SK-N-SH treated with all-trans-retinoic acid at 6 μM for 48 hours (cell line): ENCODE measurements at regions not wholly inside any gene's neighbourhood (a gene's known extent, or its start where the extent isn't known, plus 50 kb on each side); places are given as distances from the start of the nearest gene placed in this dataset.
"Not testable (repeated sequence)": the region's sequence is repeated elsewhere in the genome, so short reads cannot be mapped to it uniquely, and the experiment has no call there.

ENCODE experiments used
- ATAC-seq: fragments of 200-7000 bp; cut with Tn5 transposase; 3 replicates; pipeline ENCODE4 v1.9.1; 2020; ENCODE audit warnings: mild to moderate bottlenecking, moderate library complexity
- BACH2 ChIP-seq: fragments of 250-450 bp; sonication (Bioruptor Pico); IDR thresholded peaks from 2 replicates; pipeline ENCODE4 v1.9.0; 2021; ENCODE audit warnings: mild to moderate bottlenecking, borderline replicate concordance
- CSDC2 ChIP-seq: fragments of 250-450 bp; sonication (Bioruptor Pico); IDR thresholded peaks from 2 replicates; pipeline ENCODE4 v1.5.0; 2020; ENCODE audit warnings: mild to moderate bottlenecking, moderate library complexity
- ESRRG ChIP-seq: fragments of 250-450 bp; sonication (Bioruptor Pico); IDR thresholded peaks from 2 replicates; pipeline ENCODE4 v1.6.1; 2021; ENCODE audit warnings: mild to moderate bottlenecking
- GLIS3 ChIP-seq: fragments of 250-450 bp; sonication (Bioruptor Pico); IDR thresholded peaks from 2 replicates; pipeline ENCODE4 v1.5.0; 2020; ENCODE audit warnings: mild to moderate bottlenecking, moderate library complexity
- ISL1 ChIP-seq: fragments of 250-450 bp; sonication (Bioruptor Pico); IDR thresholded peaks from 2 replicates; pipeline ENCODE4 v2.1.2; 2022; ENCODE audit warnings: mild to moderate bottlenecking, moderate library complexity
- OSR1 ChIP-seq: fragments of 250-450 bp; sonication (Bioruptor Pico); IDR thresholded peaks from 2 replicates; pipeline ENCODE4 v1.8.0; 2022; ENCODE audit warnings: moderate library complexity, mild to moderate bottlenecking, inconsistent platforms
- PPARA ChIP-seq: fragments of 250-450 bp; sonication (Bioruptor Pico); IDR thresholded peaks from 2 replicates; pipeline ENCODE4 v1.5.0; 2020; ENCODE audit warnings: mild to moderate bottlenecking, borderline replicate concordance
- RARB ChIP-seq: fragments of 250-450 bp; sonication (Bioruptor Pico); IDR thresholded peaks from 2 replicates; pipeline ENCODE4 v1.8.0; 2021; ENCODE audit warnings: mild to moderate bottlenecking, moderate library complexity
- SNAI2 ChIP-seq: fragments of 250-450 bp; sonication (Bioruptor Pico); IDR thresholded peaks from 2 replicates; pipeline ENCODE4 v1.5.0; 2020; ENCODE audit warnings: mild to moderate bottlenecking, moderate library complexity
- TCF4 ChIP-seq: fragments of 250-450 bp; sonication (Bioruptor Pico); IDR thresholded peaks from 2 replicates; pipeline ENCODE4 v1.8.0; 2021; ENCODE audit warnings: mild to moderate bottlenecking, moderate library complexity, borderline replicate concordance
- TOX ChIP-seq: fragments of 250-450 bp; sonication (Bioruptor Pico); IDR thresholded peaks from 2 replicates; pipeline ENCODE4 v1.8.0; 2021; ENCODE audit warnings: mild to moderate bottlenecking, moderate library complexity, borderline replicate concordance
- ZC3H10 ChIP-seq: fragments of 250-450 bp; sonication (Bioruptor Pico); IDR thresholded peaks from 2 replicates; pipeline ENCODE4 v1.5.1; 2021; ENCODE audit warnings: mild to moderate bottlenecking, moderate library complexity
- ZFP3 ChIP-seq: fragments of 250-450 bp; sonication (Bioruptor Pico); IDR thresholded peaks from 2 replicates; pipeline ENCODE4 v1.5.0; 2020; ENCODE audit warnings: mild to moderate bottlenecking, moderate library complexity
- ZFP30 ChIP-seq: fragments of 450-650 bp; formaldehyde crosslinking; IDR thresholded peaks from 2 replicates; pipeline ENCODE4 v1.5.0; 2022; ENCODE audit warnings: mild to moderate bottlenecking, moderate library complexity
- ZNF70 ChIP-seq: fragments of 450-650 bp; formaldehyde crosslinking; IDR thresholded peaks from 2 replicates; pipeline ENCODE4 v1.5.0; 2020; ENCODE audit warnings: mild to moderate bottlenecking, moderate library complexity
- ZNF8 ChIP-seq: fragments of 450-650 bp; formaldehyde crosslinking; IDR thresholded peaks from 2 replicates; pipeline ENCODE4 v1.5.0; 2020; ENCODE audit warnings: mild to moderate bottlenecking, moderate library complexity
- TF ChIP-seq, protein P1 (sequence below): fragments of 250-450 bp; sonication (Bioruptor Pico); IDR thresholded peaks from 2 replicates; pipeline ENCODE4 v1.8.0; 2021; ENCODE audit warnings: low read depth, mild to moderate bottlenecking, moderate library complexity, borderline replicate concordance
- TF ChIP-seq, protein P2 (sequence below): fragments of 250-450 bp; sonication (Bioruptor Pico); IDR thresholded peaks from 2 replicates; pipeline ENCODE4 v1.5.1; 2020; ENCODE audit warnings: low read depth, mild to moderate bottlenecking, moderate library complexity
- TF ChIP-seq, protein P3 (sequence below): fragments of 250-450 bp; sonication (Bioruptor Pico); IDR thresholded peaks from 2 replicates; pipeline ENCODE4 v1.5.0; 2020; ENCODE audit warnings: mild to moderate bottlenecking, moderate library complexity

DNA sequence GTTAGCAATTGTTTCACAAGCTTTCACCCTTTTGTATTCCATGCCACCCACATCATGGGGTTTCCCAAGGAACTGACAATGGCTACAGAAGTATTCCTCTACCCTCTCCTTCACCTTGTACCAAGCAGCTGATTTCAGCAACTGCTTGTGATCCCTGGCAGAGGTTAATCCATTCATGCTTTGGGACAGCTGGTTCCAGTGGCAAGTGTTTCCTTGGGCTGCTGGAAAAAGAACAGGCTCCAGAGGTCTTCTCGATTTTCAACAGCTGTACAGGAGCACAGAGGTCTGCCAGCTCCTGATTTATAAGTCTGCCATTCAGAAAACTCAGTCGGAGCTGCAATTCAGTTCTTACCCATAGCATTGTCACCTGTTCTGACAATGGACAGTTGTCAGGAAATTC is 239.2 kb upstream of the CWC22 start (continued):
- TF ChIP-seq SNAI2 (CRISPR knock-in tag) (no peak), TCF4 (CRISPR knock-in tag) (no peak), ZFP3 (CRISPR knock-in tag) (no peak), CSDC2 (CRISPR knock-in tag) (no peak)

DNA sequence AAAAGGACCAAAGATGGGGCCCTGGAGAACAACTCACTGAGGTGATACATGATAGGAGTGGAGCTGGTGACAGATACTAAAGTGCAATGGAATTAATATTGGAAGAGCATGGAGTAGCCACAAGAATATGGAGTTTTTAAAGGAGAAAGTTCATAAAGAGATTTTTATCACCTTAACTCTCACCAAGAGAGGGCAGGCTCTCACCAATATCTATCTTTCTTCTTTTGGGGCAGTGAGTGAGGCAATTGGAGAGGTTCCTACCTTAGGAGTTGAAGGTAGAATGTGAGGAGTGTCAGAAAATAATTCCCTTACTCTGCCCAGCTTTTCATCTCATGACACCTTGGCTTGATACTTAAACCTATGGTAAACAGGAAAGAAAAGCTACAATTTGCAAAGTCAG is 233.7 kb upstream of the CWC22 start:
- peak; percentile 43; the same call in 2 of the 3 replicates for ATAC-seq
- no peak for TF ChIP-seq PPARA (CRISPR knock-in tag)
- TF ChIP-seq, all 23 proteins: peak for 0

DNA sequence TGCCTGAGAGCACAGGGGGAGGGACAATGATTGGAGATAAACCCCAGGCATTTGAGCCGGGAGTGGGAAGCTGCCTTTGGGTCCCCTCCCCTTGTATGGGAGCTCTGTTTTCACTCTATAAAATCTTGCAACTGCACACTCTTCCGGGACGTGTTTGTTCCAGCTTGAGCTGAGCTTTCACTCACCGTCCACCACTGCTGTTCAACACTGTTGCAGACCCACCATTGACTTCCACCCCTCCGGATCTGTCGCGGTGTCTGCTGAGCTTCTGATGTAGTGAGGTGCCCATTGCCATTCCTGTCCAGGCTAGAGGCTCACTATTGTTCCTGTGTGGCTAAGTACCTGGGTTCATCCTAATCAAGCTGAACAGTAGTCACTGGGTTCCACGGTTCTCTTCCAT is 231.6 kb upstream of the CWC22 start:
- TF ChIP-seq PPARA (CRISPR knock-in tag) (no peak), ZFP30 (CRISPR knock-in tag) (no peak), RARB (CRISPR knock-in tag) (no peak), CSDC2 (CRISPR knock-in tag) (no peak), GLIS3 (no peak), SNAI2 (CRISPR knock-in tag) (no peak)
- no peak for ATAC-seq

DNA sequence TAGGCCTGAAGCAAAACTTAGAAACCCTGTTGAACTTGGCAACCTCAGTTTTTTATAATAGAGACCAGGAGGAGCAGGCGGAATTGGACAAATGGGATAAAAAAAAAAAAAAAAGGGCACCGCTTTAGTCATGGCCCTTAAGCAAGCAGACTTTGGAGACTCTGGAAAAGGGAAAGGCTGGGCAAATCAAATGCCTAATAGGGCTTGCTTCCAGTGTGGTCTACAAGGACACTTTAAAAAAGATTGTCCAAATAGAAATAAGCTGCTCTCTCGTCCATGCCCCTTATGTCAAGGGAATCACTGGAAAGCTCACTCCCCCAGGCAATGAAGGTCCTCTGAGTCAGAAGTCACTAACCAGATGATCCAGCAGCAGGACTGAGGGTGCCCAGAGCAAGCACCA is 229.0 kb upstream of the CWC22 start:
- not testable (repeated sequence) for ATAC-seq

DNA sequence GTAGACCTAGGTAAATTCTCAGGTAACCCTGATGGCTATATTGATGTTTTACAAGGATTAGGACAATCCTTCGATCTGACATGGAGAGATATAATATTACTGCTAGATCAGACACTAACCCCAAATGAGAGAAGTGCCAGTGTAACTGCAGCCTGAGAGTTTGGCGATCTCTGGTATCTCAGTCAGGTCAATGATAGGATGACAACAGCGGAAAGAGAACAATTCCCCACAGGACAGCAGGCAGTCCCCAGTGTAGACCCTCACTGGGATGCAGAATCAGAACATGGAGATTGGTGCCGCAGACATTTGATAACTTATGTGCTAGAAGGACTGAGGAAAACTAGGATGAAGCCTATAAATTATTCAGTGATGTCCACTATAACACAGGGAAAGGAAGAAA is 228.4 kb upstream of the CWC22 start:
- ATAC-seq: not testable (repeated sequence)

DNA sequence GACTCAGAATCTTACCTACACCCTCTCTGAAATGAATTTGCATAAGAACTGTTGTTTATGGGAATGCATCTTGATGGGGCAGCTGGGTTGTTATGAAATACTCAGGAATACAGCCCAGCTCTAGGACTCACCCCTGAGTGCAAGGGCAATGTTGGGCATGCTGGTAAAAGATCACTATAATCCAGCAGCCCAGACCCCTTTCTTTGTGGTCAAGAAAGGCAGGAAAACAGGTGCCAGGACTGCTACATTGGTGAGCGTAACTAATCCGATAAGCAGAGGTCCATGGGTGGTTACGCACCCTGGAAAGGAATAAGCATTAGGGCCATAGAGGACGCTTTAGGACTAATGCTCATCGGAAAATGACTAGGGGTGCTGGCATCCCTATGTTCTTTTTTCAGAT is 227.9 kb upstream of the CWC22 start:
- not testable (repeated sequence) for ATAC-seq

DNA sequence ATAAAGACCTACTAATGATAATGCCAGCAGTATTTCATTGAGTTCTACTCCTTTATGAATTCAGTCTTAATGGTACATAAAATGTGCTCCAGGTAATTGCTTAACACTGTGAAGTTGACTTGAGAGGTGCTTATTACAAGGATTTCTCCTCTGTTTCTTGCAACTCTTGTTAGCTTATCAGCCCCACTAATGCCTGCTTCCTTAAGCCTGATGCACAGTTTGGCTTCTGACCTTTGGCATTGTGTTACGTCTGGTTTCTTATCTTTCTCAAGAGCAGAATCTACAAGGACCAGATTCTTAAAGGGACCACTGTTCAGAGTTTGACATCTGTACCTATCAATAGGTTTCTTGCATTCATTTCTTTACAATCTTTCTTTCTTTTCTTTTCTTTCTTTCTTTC is 223.9 kb upstream of the CWC22 start:
- TF ChIP-seq RARB (CRISPR knock-in tag): no peak
- TF ChIP-seq, protein P1, sequence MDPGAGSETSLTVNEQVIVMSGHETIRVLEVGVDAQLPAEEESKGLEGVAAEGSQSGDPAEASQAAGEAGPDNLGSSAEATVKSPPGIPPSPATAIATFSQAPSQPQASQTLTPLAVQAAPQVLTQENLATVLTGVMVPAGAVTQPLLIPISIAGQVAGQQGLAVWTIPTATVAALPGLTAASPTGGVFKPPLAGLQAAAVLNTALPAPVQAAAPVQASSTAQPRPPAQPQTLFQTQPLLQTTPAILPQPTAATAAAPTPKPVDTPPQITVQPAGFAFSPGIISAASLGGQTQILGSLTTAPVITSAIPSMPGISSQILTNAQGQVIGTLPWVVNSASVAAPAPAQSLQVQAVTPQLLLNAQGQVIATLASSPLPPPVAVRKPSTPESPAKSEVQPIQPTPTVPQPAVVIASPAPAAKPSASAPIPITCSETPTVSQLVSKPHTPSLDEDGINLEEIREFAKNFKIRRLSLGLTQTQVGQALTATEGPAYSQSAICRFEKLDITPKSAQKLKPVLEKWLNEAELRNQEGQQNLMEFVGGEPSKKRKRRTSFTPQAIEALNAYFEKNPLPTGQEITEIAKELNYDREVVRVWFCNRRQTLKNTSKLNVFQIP: no peak
- TF ChIP-seq ISL1 (CRISPR knock-in tag): no peak
- TF ChIP-seq, all 23 proteins: peak for 0
- ATAC-seq: no peak

DNA sequence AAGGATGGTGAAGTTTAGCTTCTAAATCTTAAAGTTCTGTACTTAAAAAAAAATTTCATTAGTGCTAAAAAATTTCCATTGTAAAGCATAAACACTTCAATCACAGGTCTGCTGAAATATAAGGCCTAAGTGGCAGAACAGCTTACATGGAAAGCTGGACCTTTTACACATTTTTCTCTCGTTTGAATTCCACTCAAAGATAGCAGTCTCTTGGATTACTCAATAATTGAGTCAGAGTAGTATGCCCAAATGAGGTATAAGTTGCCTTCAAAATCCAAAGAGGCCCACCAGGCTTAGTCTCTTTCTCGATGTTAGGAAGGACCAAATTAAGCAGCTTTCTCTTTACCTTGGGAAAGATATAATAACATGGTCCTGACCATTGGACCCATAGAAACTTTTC is 220.4 kb upstream of the CWC22 start:
- ATAC-seq: no peak
- TF ChIP-seq, protein P2, sequence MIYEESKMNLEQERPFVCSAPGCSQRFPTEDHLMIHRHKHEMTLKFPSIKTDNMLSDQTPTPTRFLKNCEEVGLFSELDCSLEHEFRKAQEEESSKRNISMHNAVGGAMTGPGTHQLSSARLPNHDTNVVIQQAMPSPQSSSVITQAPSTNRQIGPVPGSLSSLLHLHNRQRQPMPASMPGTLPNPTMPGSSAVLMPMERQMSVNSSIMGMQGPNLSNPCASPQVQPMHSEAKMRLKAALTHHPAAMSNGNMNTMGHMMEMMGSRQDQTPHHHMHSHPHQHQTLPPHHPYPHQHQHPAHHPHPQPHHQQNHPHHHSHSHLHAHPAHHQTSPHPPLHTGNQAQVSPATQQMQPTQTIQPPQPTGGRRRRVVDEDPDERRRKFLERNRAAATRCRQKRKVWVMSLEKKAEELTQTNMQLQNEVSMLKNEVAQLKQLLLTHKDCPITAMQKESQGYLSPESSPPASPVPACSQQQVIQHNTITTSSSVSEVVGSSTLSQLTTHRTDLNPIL (CRISPR knock-in tag): no peak
- TF ChIP-seq ESRRG (CRISPR knock-in tag): no peak
- TF ChIP-seq, protein P1: no peak

DNA sequence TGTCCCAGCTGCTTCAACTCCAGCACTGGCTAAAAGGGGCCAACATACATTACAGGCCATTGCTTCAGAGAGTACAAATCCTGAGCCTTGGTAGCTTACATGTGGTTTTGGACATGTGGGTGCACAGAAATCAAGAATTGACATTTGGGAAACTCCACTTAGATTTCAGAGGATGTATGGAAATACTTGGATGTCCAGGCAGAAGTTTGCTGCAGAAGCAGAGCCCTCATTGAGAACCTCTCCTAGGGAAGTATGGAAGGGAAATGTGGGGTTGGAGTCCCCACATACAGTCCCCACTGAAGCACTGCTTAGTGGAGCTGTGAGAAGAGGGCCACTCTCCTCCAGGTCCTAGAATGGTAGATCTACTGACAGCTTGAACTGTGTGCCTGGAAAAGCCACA is 218.0 kb upstream of the CWC22 start:
- ATAC-seq: no peak
- no peak for TF ChIP-seq ZFP3 (CRISPR knock-in tag)
- no peak for TF ChIP-seq ZFP30 (CRISPR knock-in tag)
- TF ChIP-seq TOX (CRISPR knock-in tag): no peak
- no peak for TF ChIP-seq ZNF70
- no peak for TF ChIP-seq OSR1

DNA sequence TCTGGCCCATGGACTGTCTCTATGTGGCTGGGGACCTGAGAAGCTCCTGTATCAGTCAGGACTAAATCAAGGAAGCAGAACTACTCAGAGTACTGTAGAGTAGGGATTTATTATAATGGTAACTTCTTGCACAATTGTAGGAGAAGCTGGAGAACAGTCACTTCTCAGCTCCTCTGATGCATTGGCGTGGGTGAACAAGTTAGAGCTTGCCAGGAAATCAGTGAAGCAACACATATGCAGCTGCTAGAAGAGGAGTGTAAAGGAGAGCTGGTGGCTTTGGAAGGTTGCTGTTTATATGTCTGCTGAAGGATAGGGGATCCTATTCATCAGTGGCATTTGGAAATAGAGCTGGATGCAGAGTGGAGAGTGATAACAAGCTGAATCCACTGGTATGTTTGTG is 215.5 kb upstream of the CWC22 start:
- no peak for ATAC-seq
- TF ChIP-seq SNAI2 (CRISPR knock-in tag): no peak
- no peak for TF ChIP-seq ZFP3 (CRISPR knock-in tag)
- no peak for TF ChIP-seq ZFP30 (CRISPR knock-in tag)
- no peak for TF ChIP-seq ZC3H10 (CRISPR knock-in tag)
- no peak for TF ChIP-seq BACH2 (CRISPR knock-in tag)
- TF ChIP-seq ISL1 (CRISPR knock-in tag): no peak
- TF ChIP-seq ZNF8 (CRISPR knock-in tag): no peak
- TF ChIP-seq, protein P3, sequence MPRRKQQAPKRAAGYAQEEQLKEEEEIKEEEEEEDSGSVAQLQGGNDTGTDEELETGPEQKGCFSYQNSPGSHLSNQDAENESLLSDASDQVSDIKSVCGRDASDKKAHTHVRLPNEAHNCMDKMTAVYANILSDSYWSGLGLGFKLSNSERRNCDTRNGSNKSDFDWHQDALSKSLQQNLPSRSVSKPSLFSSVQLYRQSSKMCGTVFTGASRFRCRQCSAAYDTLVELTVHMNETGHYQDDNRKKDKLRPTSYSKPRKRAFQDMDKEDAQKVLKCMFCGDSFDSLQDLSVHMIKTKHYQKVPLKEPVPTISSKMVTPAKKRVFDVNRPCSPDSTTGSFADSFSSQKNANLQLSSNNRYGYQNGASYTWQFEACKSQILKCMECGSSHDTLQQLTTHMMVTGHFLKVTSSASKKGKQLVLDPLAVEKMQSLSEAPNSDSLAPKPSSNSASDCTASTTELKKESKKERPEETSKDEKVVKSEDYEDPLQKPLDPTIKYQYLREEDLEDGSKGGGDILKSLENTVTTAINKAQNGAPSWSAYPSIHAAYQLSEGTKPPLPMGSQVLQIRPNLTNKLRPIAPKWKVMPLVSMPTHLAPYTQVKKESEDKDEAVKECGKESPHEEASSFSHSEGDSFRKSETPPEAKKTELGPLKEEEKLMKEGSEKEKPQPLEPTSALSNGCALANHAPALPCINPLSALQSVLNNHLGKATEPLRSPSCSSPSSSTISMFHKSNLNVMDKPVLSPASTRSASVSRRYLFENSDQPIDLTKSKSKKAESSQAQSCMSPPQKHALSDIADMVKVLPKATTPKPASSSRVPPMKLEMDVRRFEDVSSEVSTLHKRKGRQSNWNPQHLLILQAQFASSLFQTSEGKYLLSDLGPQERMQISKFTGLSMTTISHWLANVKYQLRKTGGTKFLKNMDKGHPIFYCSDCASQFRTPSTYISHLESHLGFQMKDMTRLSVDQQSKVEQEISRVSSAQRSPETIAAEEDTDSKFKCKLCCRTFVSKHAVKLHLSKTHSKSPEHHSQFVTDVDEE (CRISPR knock-in tag): no peak
- TF ChIP-seq GLIS3: no peak
- TF ChIP-seq, protein P2 (CRISPR knock-in tag): no peak
- no peak for TF ChIP-seq TOX (CRISPR knock-in tag)
